Fibroblast of gingiva (primary cell): ENCODE measurements at regions not wholly inside any gene's neighbourhood (a gene's known extent, or its start where the extent isn't known, plus 50 kb on each side); places are given as distances from the start of the nearest gene placed in this dataset.

ENCODE experiments used
- DNase-seq: peaks from one replicate; pipeline ENCODE4 v3.0.0-alpha.2; 2011; ENCODE audit warnings: low read depth

GRCh38 chr16:73817526-73818324 is 478.9 kb upstream of the PSMD7 start:
- no peak for DNase-seq

DNA sequence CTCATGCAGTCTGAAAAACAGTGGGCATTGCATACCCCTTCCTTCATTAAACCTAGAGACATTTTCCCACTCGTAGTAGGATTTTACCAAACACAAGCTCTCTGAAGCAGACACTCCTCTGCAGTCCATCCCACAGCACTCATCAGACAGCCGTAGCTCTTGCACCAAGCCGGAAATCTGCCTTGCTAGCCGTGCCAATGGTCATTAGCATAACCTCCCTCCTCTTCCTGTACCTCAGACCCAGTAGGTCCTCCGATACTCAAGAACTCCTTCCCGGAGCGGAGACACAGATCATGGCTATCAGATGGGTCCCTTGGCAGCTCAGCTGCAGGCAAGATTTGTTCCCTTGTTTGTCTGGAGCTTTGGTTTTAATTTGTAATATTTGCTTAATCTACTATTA is 483.1 kb upstream of the PSMD7 start:
- DNase-seq = no peak

DNA sequence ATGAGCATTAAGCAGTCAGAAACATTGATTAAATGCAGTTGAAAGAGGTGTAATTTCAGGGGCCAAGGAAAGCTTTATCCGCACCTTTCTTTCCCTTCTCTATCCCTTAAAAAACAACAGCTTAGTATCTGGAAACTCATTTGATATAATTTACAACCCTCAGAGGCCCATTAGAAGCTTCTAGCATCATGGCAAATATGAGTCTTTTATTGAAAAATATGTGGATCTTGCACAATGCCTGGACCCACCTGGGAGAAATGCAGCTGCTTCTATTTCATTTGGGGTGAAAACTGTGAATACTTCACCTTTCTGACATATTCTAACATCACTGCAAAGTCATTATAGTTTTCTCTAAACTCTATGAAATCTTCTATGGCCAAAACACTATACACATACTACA is 492.2 kb upstream of the PSMD7 start:
- DNase-seq = no peak

DNA sequence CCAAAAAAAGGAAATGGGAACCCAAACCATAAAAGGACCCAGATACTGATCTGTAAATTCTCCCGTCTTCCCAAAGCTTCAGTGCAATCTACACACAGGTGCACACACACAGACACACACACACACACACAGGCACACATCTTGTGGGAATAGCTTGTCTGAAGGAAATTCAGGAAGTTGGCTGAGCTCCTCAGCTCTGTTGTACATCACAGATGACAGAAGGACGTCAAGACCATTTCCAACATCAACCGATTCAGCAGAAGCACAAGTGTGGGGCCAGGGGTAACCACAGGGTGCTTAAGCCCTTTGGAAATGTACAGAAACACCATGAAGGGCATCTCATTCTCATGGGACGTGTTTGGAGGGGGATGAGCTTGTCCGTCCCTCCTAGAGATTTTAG is 498.1 kb upstream of the PSMD7 start:
- no peak for DNase-seq

- DNase-seq = no peak
These were observed 499.5 kb upstream of the PSMD7 start for GRCh38 chr16:73797115-73797514.

DNA sequence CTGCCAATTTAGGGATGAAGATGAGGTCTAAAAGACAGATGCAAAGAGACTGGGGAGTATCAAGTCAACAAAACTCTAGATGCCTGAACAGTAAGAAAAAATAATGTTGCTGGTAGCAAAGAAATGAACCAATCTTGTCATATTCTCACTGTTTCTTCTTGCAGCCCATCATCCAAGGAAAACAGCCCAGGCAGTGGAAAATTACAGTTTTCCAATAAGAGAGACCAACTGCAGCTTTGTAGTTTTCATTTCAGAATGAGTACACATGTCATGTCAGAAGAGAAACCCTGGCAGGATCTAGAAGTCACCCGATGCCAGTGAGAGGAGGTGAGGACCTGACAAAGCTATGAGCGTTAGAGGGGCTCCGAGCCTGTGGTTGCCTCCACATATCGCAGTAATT is 500.4 kb upstream of the PSMD7 start:
- no peak for DNase-seq

- DNase-seq = peak; percentile 46
These were observed 501.6 kb upstream of the PSMD7 start for GRCh38 chr16:73794994-73795393.

- no peak for DNase-seq
These were observed 502.7 kb upstream of the PSMD7 start for GRCh38 chr16:73793871-73794437.

DNA sequence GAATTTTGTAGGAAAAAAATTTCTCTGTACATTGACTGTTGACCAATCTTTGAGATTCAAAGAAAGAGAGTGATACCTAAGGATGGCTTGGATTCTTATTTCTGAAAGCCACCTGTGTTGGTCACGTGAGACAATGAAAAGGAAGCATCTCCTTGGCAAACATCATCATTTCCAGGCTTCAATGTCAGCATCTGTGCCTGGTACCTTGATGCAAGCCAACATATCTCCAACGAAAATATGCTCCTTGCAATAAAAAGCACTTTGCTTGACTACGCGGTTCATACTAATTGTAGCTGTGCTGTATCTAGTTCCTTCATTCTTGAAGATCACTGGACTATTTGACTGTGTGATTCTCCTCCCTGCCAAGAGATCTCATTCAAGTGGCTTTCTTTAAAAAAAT is 503.4 kb upstream of the PSMD7 start:
- DNase-seq = no peak

DNA sequence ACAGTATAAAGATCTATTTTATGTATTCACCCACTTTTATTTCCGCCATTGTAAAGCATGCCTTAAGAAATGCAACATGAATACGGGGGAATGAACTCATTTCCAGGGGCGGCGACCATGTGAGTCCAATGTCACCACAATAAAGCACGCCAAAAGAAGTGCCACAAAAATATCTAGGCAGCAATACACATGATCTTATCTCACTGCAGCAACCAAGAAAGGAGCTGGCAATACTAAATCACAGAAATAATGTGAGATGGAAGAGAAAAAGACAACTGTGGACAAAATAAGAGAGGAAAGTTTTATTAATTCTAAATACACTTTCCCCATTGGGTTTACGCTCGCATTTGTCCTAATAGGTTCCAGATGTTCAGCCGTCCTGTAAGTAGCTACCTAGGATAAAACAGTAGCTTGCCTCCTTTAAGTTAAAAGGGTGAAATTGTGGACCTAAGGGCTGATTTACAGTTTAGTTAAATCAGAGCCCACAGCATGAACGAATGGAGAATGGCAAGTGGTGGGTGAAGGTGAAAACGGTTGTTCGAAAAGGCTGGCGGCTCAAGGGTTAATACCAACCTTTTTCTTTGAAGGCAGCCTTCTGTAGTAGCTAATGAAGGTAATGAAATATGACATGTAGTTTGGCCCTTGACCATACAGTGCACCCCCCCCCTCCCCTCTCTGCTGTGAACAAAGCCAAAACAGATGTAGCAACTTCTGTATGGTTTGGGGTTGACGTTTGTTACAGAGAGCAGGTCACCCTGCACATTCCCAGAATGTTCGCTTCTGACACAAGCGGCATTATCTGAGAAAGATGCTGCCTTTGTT is 504.2 kb upstream of the PSMD7 start:
- DNase-seq = peak; percentile 15

GRCh38 chr16:73781297-73781696 is 515.3 kb upstream of the PSMD7 start:
- no peak for DNase-seq

GRCh38 chr16:73778887-73779286 is 517.7 kb upstream of the PSMD7 start:
- DNase-seq = no peak

- no peak for DNase-seq
These were observed 520.7 kb upstream of the PSMD7 start for GRCh38 chr16:73775841-73776388.

DNA sequence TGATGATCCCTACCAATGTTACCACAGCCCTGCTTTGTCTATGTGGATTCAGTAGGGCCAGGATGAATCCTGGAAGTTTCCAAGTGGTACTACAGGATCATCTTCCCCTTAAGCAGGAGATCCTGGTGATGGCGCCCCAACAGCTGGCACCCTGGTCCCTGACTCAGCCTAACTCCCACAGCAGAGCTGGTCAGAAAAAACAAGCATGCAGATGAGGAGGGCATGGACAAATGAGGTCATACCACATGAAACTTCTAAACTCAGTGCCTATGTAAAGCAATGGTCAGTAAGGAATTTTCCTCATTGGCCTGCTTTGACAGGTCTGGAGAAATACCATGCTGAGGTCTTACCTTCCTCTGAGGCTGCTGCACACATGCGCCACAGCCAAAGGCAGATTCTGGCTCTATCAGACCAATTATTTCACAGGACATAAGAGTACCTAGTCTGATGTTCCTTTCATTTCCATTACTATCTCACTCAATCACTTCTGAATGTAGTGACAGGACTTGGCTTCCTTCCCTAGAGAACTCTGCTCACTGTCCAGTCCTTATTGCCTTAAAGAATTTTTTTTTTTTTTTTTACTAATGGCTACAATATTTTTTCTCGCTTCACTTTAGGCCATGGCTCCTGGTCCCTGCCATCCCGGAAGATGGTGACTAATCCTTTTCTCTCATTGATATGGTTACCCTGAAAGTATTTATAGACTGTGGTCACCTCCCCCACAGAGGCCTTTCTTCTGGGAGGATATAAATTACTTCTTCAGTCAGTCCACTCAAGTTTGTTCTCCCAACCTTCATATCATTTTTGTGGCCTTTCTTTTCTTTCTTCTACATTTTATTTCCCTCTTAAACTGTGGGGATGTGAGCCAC is 525.2 kb upstream of the PSMD7 start:
- DNase-seq = no peak

GRCh38 chr16:73768786-73769203 is 527.8 kb upstream of the PSMD7 start:
- peak; percentile 78 for DNase-seq

DNA sequence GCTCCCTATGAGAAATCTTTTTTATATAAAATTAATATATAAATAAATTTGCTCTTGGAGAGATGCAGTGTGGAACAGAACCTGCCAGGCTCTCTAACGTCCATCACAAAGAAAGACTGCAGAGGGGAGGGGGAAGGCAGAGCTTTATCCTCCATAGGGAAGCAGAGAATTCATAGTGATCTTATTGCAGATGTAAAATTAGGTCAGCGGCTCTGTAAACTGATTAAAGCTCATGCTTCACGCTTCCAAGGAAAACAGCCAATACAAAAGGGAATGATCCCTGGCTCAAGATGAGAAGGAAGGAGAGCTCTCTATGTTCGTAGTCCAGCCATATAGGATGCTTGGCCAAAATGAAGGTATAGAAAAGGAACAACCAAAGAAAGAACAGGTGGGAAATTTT is 532.3 kb upstream of the PSMD7 start:
- DNase-seq = no peak

- DNase-seq = no peak
These were observed 540.1 kb upstream of the PSMD7 start for GRCh38 chr16:73756289-73757178.

- DNase-seq = no peak
These were observed 542.7 kb upstream of the PSMD7 start for GRCh38 chr16:73753931-73754330.

GRCh38 chr16:73750639-73751038 is 546.0 kb upstream of the PSMD7 start:
- no peak for DNase-seq

GRCh38 chr16:73747328-73747727 is 549.3 kb upstream of the PSMD7 start:
- no peak for DNase-seq

GRCh38 chr16:73746554-73746953 is 550.1 kb upstream of the PSMD7 start:
- no peak for DNase-seq
